ENCODE measurements at regions not wholly inside any gene's neighbourhood (a gene's known extent, or its start where the extent isn't known, plus 50 kb on each side); places are given as distances from the start of the nearest gene placed in this dataset.

- in situ Hi-C loops (cut with MboI; ENCODE audit: low sequenced_read_pairs) = no loop called here
Measured at GRCh38 chr10:65291286-65291685, 1634.5 kb upstream of the LRRTM3 start.

GRCh38 chr10:65292551-65292950 lies 1633.3 kb upstream of the LRRTM3 start:
- in situ Hi-C loops (cut with MboI; ENCODE audit: low sequenced_read_pairs) = no loop called here

- in situ Hi-C loops (cut with MboI; ENCODE audit: low sequenced_read_pairs) = no loop called here
Measured at GRCh38 chr10:65294329-65294728, 1631.5 kb upstream of the LRRTM3 start.

- in situ Hi-C loops (cut with MboI; ENCODE audit: low sequenced_read_pairs) = no loop called here
Measured at GRCh38 chr10:65301181-65301580, 1624.7 kb upstream of the LRRTM3 start.

GRCh38 chr10:65306201-65306600 lies 1619.6 kb upstream of the LRRTM3 start:
- in situ Hi-C loops (cut with MboI; ENCODE audit: low sequenced_read_pairs) = no loop called here

- in situ Hi-C loops (cut with MboI; ENCODE audit: low sequenced_read_pairs) = no loop called here
Measured at GRCh38 chr10:65312876-65313275, 1613.0 kb upstream of the LRRTM3 start.

- in situ Hi-C loops (cut with MboI; ENCODE audit: low sequenced_read_pairs) = no loop called here
Measured at GRCh38 chr10:65313406-65313805, 1612.4 kb upstream of the LRRTM3 start.

GRCh38 chr10:65314253-65314652 lies 1611.6 kb upstream of the LRRTM3 start:
- in situ Hi-C loops (cut with MboI; ENCODE audit: low sequenced_read_pairs) = no loop called here

- in situ Hi-C loops (cut with MboI; ENCODE audit: low sequenced_read_pairs) = no loop called here
Measured at GRCh38 chr10:65319493-65319892, 1606.3 kb upstream of the LRRTM3 start.

GRCh38 chr10:65320236-65321026 lies 1605.4 kb upstream of the LRRTM3 start:
- in situ Hi-C loops (cut with MboI; ENCODE audit: low sequenced_read_pairs) = no loop called here

- in situ Hi-C loops (cut with MboI; ENCODE audit: low sequenced_read_pairs) = no loop called here
Measured at GRCh38 chr10:65323802-65324201, 1602.0 kb upstream of the LRRTM3 start.

GRCh38 chr10:65325913-65326312 lies 1599.9 kb upstream of the LRRTM3 start:
- in situ Hi-C loops (cut with MboI; ENCODE audit: low sequenced_read_pairs) = no loop called here

GRCh38 chr10:65328486-65328885 lies 1597.3 kb upstream of the LRRTM3 start:
- in situ Hi-C loops (cut with MboI; ENCODE audit: low sequenced_read_pairs) = no loop called here

GRCh38 chr10:65335311-65335710 lies 1590.5 kb upstream of the LRRTM3 start:
- in situ Hi-C loops (cut with MboI; ENCODE audit: low sequenced_read_pairs) = no loop called here

- in situ Hi-C loops (cut with MboI; ENCODE audit: low sequenced_read_pairs) = no loop called here
Measured at GRCh38 chr10:65340340-65340739, 1585.5 kb upstream of the LRRTM3 start.

- in situ Hi-C loops (cut with MboI; ENCODE audit: low sequenced_read_pairs) = no loop called here
Measured at GRCh38 chr10:65341323-65341925, 1584.4 kb upstream of the LRRTM3 start.

- in situ Hi-C loops (cut with MboI; ENCODE audit: low sequenced_read_pairs) = no loop called here
Measured at GRCh38 chr10:65342245-65342644, 1583.6 kb upstream of the LRRTM3 start.

GRCh38 chr10:65346466-65346865 lies 1579.4 kb upstream of the LRRTM3 start:
- in situ Hi-C loops (cut with MboI; ENCODE audit: low sequenced_read_pairs) = no loop called here

GRCh38 chr10:65348637-65349036 lies 1577.2 kb upstream of the LRRTM3 start:
- in situ Hi-C loops (cut with MboI; ENCODE audit: low sequenced_read_pairs) = no loop called here

- in situ Hi-C loops (cut with MboI; ENCODE audit: low sequenced_read_pairs) = no loop called here
Measured at GRCh38 chr10:65350611-65351010, 1575.2 kb upstream of the LRRTM3 start.

GRCh38 chr10:65355141-65355680 lies 1570.6 kb upstream of the LRRTM3 start:
- in situ Hi-C loops (cut with MboI; ENCODE audit: low sequenced_read_pairs) = no loop called here

- in situ Hi-C loops (cut with MboI; ENCODE audit: low sequenced_read_pairs) = no loop called here
Measured at GRCh38 chr10:65358565-65358964, 1567.3 kb upstream of the LRRTM3 start.
